ENCODE measurements at regions not wholly inside any gene's neighbourhood (a gene's known extent, or its start where the extent isn't known, plus 50 kb on each side); places are given as distances from the start of the nearest gene placed in this dataset.

GRCh38 chr6:43979525-43979924 lies 147.7 kb downstream of the MRPL14 start:
- DNase-seq, result no peak

DNA sequence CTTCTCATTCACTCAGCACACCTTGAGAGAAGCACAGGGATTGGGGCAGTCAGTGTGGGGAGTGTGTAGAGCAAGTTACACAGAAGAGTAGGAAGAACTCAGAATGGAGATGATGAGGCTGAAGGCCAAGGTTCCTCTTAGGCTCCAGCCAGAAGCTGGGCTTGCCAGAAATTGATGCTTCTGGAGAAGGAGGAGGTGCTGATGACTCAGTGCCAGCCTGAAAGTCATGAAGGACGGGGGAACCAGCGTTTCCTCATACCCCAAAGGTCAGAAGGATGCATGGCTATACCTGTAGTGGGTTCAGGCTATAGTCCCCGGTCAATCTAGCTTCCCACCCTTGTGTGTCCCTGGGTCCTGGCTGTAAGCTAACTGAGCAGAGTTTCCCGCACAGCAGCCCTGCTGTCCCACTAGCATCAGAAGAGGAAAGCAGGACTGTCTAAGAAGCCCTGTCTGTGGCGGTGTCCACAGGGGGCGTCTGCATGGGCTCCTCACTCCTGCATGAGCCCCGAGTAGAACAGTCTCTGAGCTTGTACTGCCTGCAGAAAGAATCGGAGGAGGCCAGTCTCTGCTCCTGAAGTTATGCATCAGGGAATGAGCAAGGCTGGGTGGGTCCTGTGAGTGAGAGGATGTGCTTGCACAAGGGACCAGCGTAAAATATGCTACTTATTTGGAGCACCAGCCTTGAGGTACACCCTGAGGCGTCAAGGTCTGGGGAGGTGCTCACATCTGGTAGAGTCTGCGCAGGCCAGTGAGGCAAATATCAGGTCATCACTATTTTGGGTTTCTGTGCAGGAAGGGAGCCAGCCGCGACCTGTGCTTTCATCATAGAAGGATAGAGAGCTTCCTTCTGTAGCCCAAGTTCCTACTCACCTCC lies 148.5 kb downstream of the MRPL14 start:
- DNase-seq, result no peak

- peak; percentile 18 for DNase-seq
Observed at GRCh38 chr6:43977404-43978111, 149.7 kb downstream of the MRPL14 start.

- no peak for DNase-seq
Observed at GRCh38 chr6:43976706-43977403, 150.4 kb downstream of the MRPL14 start.

- DNase-seq, result no peak
Observed at GRCh38 chr6:43974643-43975230, 152.5 kb downstream of the MRPL14 start.

DNA sequence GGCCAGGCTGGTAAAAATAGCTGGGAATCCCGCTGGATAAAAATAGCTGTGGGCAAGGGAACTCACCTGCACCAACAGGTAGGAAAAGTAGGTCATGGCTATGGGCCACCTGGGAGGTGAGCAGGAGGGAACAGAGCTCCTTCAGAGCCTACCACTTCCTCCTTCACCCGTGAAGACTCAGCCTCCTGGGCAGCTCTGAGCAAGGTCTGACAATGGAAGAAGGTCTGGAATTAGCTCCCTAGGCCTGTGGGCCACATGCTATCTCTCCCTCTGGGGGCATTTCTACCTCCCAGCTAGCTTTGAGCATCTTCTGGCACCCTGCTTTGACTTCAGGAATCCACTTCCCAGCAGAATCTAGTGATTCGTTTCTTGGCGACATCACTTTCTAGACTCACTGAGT lies 153.9 kb downstream of the MRPL14 start:
- DNase-seq, result no peak

GRCh38 chr6:43972913-43973300 lies 154.3 kb downstream of the MRPL14 start:
- DNase-seq, result no peak

- DNase-seq, result no peak
Observed at GRCh38 chr6:43972179-43972912, 154.9 kb downstream of the MRPL14 start.

GRCh38 chr6:43971776-43972126 lies 155.5 kb downstream of the MRPL14 start:
- no peak for DNase-seq

DNA sequence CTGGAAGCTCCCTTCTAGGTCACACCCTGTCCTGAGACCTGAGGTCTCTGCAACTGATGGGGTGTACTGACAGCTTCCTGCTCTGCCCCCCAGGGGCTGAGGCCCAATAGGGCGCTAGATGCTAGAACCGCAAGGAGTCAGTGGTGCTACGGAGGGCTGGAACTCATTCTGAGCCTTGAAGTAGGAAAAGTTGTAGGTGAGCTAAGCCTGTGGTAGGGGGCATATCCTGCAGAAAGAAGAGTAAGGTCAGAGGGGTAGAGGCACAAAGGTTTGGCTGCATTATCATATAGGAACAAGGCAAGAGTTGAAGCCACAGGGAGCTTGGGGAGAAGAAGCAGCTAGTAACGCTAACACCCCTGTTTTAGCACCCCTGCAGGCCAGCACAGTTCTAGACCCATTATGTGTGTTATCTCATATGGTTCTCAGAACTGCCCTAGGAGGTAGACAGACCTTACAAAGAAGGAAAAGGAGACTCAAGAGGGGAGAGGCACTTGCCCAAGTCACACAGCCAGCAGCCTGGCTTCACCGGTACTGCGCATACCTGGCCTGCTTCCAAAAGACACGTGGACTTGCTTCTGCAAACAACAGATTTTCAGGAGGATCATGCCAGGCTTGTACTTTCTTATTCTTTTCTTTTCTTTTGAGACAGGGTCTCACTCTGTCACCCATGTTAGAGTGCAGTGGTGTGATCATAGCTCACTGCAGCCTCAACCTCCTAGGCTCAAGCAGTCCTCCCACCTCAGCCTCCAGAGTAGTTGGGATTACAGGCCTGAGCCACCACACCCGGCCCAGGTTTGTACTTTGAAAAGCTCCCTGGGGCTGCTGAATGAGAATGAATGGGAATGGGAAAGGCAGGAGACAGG lies 156.1 kb downstream of the MRPL14 start:
- DNase-seq, result no peak

DNA sequence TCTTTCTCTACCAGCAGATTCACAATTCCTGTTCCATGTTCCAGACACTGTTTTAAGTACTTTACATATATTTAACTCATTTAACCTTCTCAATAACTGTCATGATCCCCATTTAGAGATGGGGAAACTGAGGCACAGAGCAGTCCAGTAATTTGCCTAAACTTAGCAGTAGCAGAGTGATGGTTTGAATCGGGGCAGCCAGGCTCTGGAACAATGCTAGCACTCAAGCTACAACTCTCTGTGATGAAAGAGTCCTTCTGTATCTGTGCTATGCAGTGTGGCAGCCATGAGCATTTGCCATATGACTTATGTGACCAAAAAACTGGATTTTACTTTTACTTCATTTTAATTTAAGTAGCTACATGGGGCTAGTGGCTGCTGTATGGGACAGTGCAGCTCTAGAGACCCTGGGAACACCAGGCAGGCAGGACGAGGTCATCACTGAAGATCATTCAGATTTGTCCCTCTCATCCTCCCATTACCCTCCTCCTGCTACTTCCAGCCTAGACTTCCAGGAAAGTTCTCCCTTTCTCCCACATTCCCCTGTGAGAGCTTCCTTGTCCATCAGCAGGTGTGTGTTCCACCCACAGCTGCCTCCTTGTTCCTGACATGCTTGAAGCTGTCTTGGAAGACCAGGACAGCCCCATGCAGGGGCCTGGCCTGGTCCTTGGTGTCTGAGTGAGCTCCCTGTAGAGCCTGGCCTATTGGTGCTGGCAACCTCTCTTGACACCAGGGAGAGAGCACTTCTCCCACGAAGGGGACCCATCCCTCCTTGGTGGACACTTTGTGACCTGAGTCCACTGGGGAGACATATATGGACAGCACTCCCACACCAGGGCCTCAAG lies 157.0 kb downstream of the MRPL14 start:
- no peak for DNase-seq

GRCh38 chr6:43969158-43969981 lies 157.9 kb downstream of the MRPL14 start:
- no peak for DNase-seq

- no peak for DNase-seq
Observed at GRCh38 chr6:43968110-43968965, 158.9 kb downstream of the MRPL14 start.

- DNase-seq, result no peak
Observed at GRCh38 chr6:43967719-43968091, 159.5 kb downstream of the MRPL14 start.

DNA sequence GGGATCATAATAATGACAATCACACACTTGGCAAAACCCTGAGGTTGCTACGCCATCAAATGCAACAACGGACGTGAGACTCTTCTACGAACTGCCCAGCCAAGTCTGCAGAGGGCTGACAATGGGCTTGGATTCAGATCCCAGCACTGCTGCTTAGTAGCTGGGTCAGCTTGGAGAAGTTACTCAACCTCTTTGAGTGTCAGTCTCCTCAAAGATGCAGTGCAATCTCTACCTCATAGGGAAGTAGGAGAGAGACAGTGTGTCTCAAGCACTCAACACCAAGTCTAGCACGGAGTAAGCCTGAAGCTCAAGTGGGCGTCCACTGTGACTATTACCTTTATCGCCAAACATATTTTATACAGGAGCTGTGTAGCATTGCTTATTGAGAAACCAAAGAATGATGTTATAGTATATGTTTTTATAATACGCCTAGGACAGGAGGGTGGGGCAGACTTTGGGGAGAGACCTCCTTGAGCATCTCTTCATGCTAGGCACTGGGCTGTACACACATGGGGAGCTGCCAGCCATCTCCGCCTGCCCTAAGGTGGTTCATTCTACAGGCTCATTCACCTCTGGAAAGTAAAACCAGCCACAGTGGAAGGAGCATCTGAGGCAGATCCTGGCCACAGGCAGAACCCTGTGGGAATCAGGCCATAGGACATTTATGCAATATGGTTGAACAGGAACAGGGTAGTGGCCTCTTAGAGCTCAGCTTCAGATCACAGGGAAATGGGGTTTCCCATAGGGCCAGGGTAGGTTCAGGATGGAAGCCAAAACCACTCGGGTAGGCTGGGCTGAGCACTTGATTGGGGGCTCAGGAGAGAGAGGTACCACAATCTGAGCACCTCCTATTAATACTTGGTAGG lies 160.2 kb downstream of the MRPL14 start:
- no peak for DNase-seq

- no peak for DNase-seq
Observed at GRCh38 chr6:43966374-43966658, 160.9 kb downstream of the MRPL14 start.

GRCh38 chr6:43965628-43966373 lies 161.5 kb downstream of the MRPL14 start:
- no peak for DNase-seq
